Left ventricle myocardium inferior (tissue), 1 donor: ENCODE measurements at regions not wholly inside any gene's neighbourhood (a gene's known extent, or its start where the extent isn't known, plus 50 kb on each side); places are given as distances from the start of the nearest gene placed in this dataset.

Experiments used
- DNase-seq: peaks from one replicate; pipeline ENCODE4 v3.0.0-alpha.2; 2020
- H3K27ac ChIP-seq: fragments of 200-600 bp; replicated peaks from 2 replicates; pipeline ENCODE4 v1.8.0; 2021
- H3K27me3 ChIP-seq: fragments of 200-600 bp; 2 replicates; pipeline ENCODE4 v1.8.0; 2021; ENCODE audit warnings: low read depth
- H3K36me3 ChIP-seq: fragments of 200-600 bp; 2 replicates; pipeline ENCODE4 v1.8.0; 2021
- H3K4me1 ChIP-seq: fragments of 200-600 bp; 2 replicates; pipeline ENCODE4 v1.8.0; 2021
- H3K4me3 ChIP-seq: fragments of 200-600 bp; 2 replicates; pipeline ENCODE4 v1.8.0; 2021; ENCODE audit warnings: mild to moderate bottlenecking, moderate library complexity
- H3K9me3 ChIP-seq: fragments of 200-600 bp; replicated peaks from 2 replicates; pipeline ENCODE4 v1.8.0; 2021
- CTCF ChIP-seq: fragments of 200-600 bp; IDR thresholded peaks from 2 replicates; pipeline ENCODE4 v1.8.0; 2021; ENCODE audit warnings: antibody characterized with exemption, mild to moderate bottlenecking, borderline replicate concordance
- intact Hi-C: fragments of 100-400 bp; cut with micrococcal nuclease; formaldehyde crosslinking; loops from one replicate; pipeline ENCODE4 v1.11.0; 2022
- donor health status: DM: no; HTN: yes; CAD: no; lungs with severe emphysema.

- no peak for TF ChIP-seq CTCF
- Histone ChIP-seq H3K27ac (no peak overlapping the region), H3K4me1 (no peaks in the 10 kb centered on the region), H3K4me3 (no peak overlapping the region), H3K9me3 (no peaks in the 10 kb centered on the region), H3K36me3 (no peaks in the 10 kb centered on the region), H3K27me3 (peaks cover 8% of the 10 kb centered on the region)
- intact Hi-C loops = no loop called here
- DNase-seq = no peak
Observed at GRCh38 chr2:58721912-58722591, 480.9 kb upstream of the FANCL start.

GRCh38 chr2:58720770-58721697, 479.9 kb upstream of the FANCL start:
- intact Hi-C loops = no loop called here
- no peaks in the 10 kb centered on the region for H3K9me3 ChIP-seq
- DNase-seq = no peak
- no peak overlapping the region for H3K27ac ChIP-seq
- H3K4me1 ChIP-seq = no peaks in the 10 kb centered on the region
- no peak for TF ChIP-seq CTCF
- H3K4me3 ChIP-seq = no peak overlapping the region
- peaks cover 8% of the 10 kb centered on the region for H3K27me3 ChIP-seq
- no peaks in the 10 kb centered on the region for H3K36me3 ChIP-seq

- TF ChIP-seq CTCF = no peak
- DNase-seq = no peak
- H3K27ac ChIP-seq = no peak overlapping the region
- H3K27me3 ChIP-seq = peaks cover 8% of the 10 kb centered on the region
- H3K9me3 ChIP-seq = no peaks in the 10 kb centered on the region
- no peaks in the 10 kb centered on the region for H3K36me3 ChIP-seq
- intact Hi-C loops = no loop called here
- no peaks in the 10 kb centered on the region for H3K4me1 ChIP-seq
- H3K4me3 ChIP-seq = no peak overlapping the region
Observed at GRCh38 chr2:58720033-58720769, 479.1 kb upstream of the FANCL start.

- Histone ChIP-seq H3K27ac (no peak overlapping the region), H3K27me3 (peaks cover 3% of the 10 kb centered on the region), H3K4me3 (no peak overlapping the region), H3K4me1 (no peaks in the 10 kb centered on the region), H3K36me3 (no peaks in the 10 kb centered on the region), H3K9me3 (no peaks in the 10 kb centered on the region)
- DNase-seq = no peak
- TF ChIP-seq CTCF = no peak
- intact Hi-C loops = no loop called here
Observed at GRCh38 chr2:58715344-58715743, 474.2 kb upstream of the FANCL start.

GRCh38 chr2:58714238-58714637, 473.1 kb upstream of the FANCL start:
- Histone ChIP-seq H3K36me3 (no peaks in the 10 kb centered on the region), H3K9me3 (no peaks in the 10 kb centered on the region), H3K27ac (no peak overlapping the region), H3K4me1 (no peaks in the 10 kb centered on the region), H3K27me3 (no peaks in the 10 kb centered on the region), H3K4me3 (no peak overlapping the region)
- no peak for DNase-seq
- intact Hi-C loops = no loop called here
- no peak for TF ChIP-seq CTCF
